Coronary artery (tissue), 2 donors: ENCODE measurements at regions not wholly inside any gene's neighbourhood (a gene's known extent, or its start where the extent isn't known, plus 50 kb on each side); places are given as distances from the start of the nearest gene placed in this dataset.

Source experiments
- DNase-seq: peaks from one replicate; pipeline ENCODE4 v3.0.0-alpha.2; 2017; ENCODE audit warnings: low spot score
- H3K27ac ChIP-seq, 2 donors: fragments of 200-600 bp; sonication (generic); one replicate each; pipeline ENCODE4 v1.5.1; 2016 to 2019
- H3K4me3 ChIP-seq: fragments of 200-600 bp; sonication (generic); 2 replicates; pipeline ENCODE4 v1.5.1; 2016; ENCODE audit warnings: mild to moderate bottlenecking, moderate library complexity
- CTCF ChIP-seq: fragments of 200-600 bp; sonication (generic); IDR thresholded peaks from one replicate; pipeline ENCODE4 v1.5.1; 2019; ENCODE audit warnings: antibody characterized with exemption

DNA sequence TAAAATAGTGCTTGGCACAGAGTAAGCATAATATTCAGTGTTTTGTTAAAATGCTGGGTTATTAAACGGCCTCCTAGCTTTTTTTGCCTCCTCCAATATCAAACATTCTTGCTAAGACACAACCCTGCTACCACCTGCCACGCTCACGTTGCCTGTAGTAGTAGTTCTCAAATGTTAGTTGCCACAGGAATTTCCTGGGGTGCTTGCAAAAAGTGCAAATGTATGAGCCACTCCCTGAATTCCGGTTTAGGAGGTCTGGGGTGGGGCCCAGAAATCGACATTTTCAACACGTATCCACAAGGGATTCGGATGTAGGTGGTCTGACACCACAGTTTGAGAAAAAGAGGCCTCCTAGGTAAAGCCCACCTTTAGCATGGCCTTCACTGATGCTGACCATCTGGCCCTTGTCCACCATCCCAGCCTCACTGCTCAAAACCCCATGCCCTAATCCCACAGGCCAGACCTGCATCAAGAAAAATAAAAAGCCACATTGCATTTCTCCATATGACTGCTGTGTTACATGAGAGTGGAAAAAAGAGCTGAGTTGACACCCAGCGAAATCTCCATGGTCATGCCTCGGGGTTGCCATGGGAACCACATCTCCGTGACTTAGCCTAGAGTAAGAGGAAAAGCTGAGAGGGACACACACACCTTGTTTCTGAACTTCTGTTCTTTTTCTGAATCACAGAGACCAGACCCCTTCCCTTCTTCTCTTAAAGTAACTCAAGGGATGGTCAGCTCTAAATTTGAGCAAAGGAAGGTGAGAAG lies 116.4 kb upstream of the HES1 start:
- TF ChIP-seq CTCF: no peak
- no peak for DNase-seq
- Histone ChIP-seq H3K27ac (no peak overlapping the region), H3K4me3 (no peak overlapping the region)

DNA sequence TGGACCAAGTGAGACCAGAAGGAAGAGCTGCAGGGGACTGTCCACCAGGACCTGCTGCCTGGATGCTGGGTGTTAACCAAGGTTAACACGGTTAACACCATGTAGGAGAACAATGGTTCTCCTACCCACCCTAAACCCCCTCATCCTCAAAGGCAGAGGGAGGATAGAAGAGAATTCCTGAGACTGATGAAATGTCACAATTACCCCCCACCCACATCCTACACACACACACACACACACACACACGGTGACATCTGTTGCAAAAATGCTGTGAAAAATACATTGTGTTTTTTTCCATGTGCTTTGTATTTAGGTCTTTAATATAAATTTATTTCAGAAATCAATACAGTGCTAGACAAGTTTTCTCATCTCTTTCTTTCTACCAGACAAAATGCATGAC lies 113.9 kb upstream of the HES1 start:
- Histone ChIP-seq H3K27ac (no peak overlapping the region), H3K4me3 (no peak overlapping the region)
- DNase-seq: no peak
- TF ChIP-seq CTCF: no peak

GRCh38 chr3:194022816-194023215 lies 113.1 kb upstream of the HES1 start:
- TF ChIP-seq CTCF: no peak
- Histone ChIP-seq H3K4me3 (no peak overlapping the region), H3K27ac (no peak overlapping the region)
- DNase-seq: no peak

GRCh38 chr3:194023501-194024280 lies 112.3 kb upstream of the HES1 start:
- DNase-seq: no peak
- Histone ChIP-seq H3K27ac (no peak overlapping the region), H3K4me3 (no peak overlapping the region)
- TF ChIP-seq CTCF: no peak

DNA sequence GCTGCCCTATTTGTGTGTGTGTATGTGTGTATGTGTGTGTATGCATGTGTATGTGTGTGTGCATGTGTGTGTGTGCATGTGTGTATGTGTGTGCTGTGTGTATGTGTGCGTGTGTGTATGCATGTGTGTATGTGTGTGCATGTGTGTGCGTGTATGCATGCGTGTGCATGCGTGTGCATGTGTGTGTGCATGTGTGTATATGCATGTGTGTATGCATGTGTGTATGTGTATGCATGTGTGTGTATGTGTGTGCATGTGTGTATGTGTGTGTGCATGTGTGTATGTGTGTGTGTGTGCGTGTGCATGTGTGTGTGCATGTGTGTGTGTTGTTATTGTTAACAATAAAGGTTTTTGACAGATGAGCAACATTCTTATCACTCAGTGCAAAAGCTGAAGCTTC lies 110.8 kb upstream of the HES1 start:
- DNase-seq: peak; percentile 3
- TF ChIP-seq CTCF: no peak
- Histone ChIP-seq H3K27ac (no peak overlapping the region), H3K4me3 (no peak overlapping the region)

DNA sequence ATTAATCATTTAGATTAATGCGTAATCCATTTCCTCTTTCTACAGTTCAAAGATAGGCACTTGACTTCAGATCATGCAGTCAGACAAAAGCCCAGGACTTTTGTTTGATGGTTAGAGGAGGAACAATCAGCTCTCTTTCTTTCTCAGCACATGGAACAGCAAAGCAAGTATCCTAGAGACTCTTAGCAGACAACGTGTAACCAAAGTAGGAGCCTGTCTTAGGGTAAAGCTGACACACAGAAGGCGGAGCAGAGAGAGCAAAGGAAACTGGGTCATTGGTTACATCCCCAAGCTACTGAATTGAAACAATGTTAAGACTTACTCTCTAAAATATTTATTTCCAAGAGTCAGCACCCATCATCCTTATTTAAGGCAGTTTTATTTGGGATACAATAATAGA lies 110.0 kb upstream of the HES1 start:
- peak; percentile 7 for DNase-seq
- H3K4me3 ChIP-seq: no peak overlapping the region
- TF ChIP-seq CTCF: no peak
- H3K27ac ChIP-seq: no peak overlapping the region
